Liver (tissue), 7 donors: ENCODE measurements at regions not wholly inside any gene's neighbourhood (a gene's known extent, or its start where the extent isn't known, plus 50 kb on each side); places are given as distances from the start of the nearest gene placed in this dataset.
"Not testable (repeated sequence)": the region's sequence is repeated elsewhere in the genome, so short reads cannot be mapped to it uniquely, and the experiment has no call there.

Source experiments
- DNase-seq: peaks from one replicate; pipeline ENCODE4 v3.0.0-alpha.2; 2017; ENCODE audit warnings: low spot score
- H3K27ac ChIP-seq, 2 donors: one replicate each; pipeline ENCODE4 v1.7.0; 2013; ENCODE audit warnings: inconsistent platforms in 2 of 2, low read length in 2 of 2, control low read depth in 1 of 2, low read depth in 1 of 2, mild to moderate bottlenecking in 1 of 2
- H3K27me3 ChIP-seq, 4 donors: one replicate each; pipeline versions ENCODE4 v1.6.1 to v1.7.0; 2013; ENCODE audit warnings: low read length in 3 of 4, inconsistent platforms in 1 of 4, mild to moderate bottlenecking in 1 of 4, moderate library complexity in 1 of 4; ENCODE audit not compliant: control insufficient read depth in 4 of 4, insufficient read depth in 4 of 4
- H3K36me3 ChIP-seq, 4 donors: one replicate each; pipeline versions ENCODE4 v1.6.1 to v1.7.0; 2013; ENCODE audit warnings: low read length in 3 of 4, mild to moderate bottlenecking in 3 of 4, low read depth in 1 of 4, moderate library complexity in 1 of 4; ENCODE audit not compliant: control insufficient read depth in 4 of 4, insufficient read depth in 3 of 4
- H3K4me1 ChIP-seq, 4 donors: one replicate each; pipeline versions ENCODE4 v1.6.1 to v1.7.0; 2013; ENCODE audit warnings: low read length in 3 of 4, mild to moderate bottlenecking in 3 of 4, moderate library complexity in 1 of 4; ENCODE audit not compliant: control insufficient read depth in 4 of 4, insufficient read depth in 4 of 4
- H3K4me3 ChIP-seq, 3 donors: one replicate each; pipeline versions ENCODE4 v1.6.1 to v1.7.0; 2013; ENCODE audit warnings: low read length in 3 of 3, control low read depth in 1 of 3, low read depth in 1 of 3, mild to moderate bottlenecking in 1 of 3
- H3K9ac ChIP-seq, 2 donors: one replicate each; pipeline ENCODE4 v1.7.0; 2013; ENCODE audit warnings: low read length in 2 of 2, mild to moderate bottlenecking in 2 of 2, moderate library complexity in 2 of 2, control low read depth in 1 of 2, low read depth in 1 of 2
- H3K9me3 ChIP-seq, 4 donors: one replicate each; pipeline versions ENCODE4 v1.6.1 to v1.7.0; 2013; ENCODE audit warnings: low read length in 3 of 4; ENCODE audit not compliant: control insufficient read depth in 4 of 4
- EGR1 ChIP-seq, 2 donors: IDR thresholded peaks; 2 replicates each; pipeline ENCODE4 v1.6.1; 2016 to 2018; ENCODE audit warnings: antibody characterized with exemption in 2 of 2, low read depth in 2 of 2
- FOXA1 ChIP-seq: IDR thresholded peaks from 2 replicates; pipeline ENCODE4 v1.6.1; 2016; ENCODE audit warnings: antibody characterized with exemption
- HNF4G ChIP-seq: IDR thresholded peaks from 2 replicates; pipeline ENCODE4 v1.6.1; 2016; ENCODE audit warnings: antibody characterized with exemption
- NR2F2 ChIP-seq: IDR thresholded peaks from 2 replicates; pipeline ENCODE4 v1.6.1; 2016; ENCODE audit warnings: antibody characterized with exemption
- RAD21 ChIP-seq, 2 donors: IDR thresholded peaks; 2 replicates each; pipeline ENCODE4 v1.6.1; 2016; ENCODE audit warnings: antibody characterized with exemption in 2 of 2, mild to moderate bottlenecking in 2 of 2
- RXRA ChIP-seq, 2 donors: IDR thresholded peaks; 2 replicates each; pipeline ENCODE4 v1.6.1; 2017 to 2018; ENCODE audit warnings: antibody characterized with exemption in 2 of 2, mild to moderate bottlenecking in 1 of 2
- TAF1 ChIP-seq: conservative IDR thresholded peaks from 2 replicates; pipeline ENCODE4 v1.6.1; 2016; ENCODE audit warnings: antibody characterized with exemption, mild to moderate bottlenecking
- ZBTB33 ChIP-seq: IDR thresholded peaks from 2 replicates; pipeline ENCODE4 v1.6.1; 2016; ENCODE audit warnings: antibody characterized with exemption
- WGBS: extraction: QIAGEN DNeasy Blood & Tissue Kit; methylation state at CpG from one replicate; pipeline ENCODE4 v1.1.7; 2013; 5-methylcytosine and 5-hydroxymethylcytosine counted together
- donor health status: healthy.
- donor health status: healthy.
- donor health status: healthy.
- donor health status: healthy.

GRCh38 chr17:83010206-83011200 lies 68.9 kb upstream of the METRNL start:
- TF ChIP-seq HNF4G = no peak
- no peak for TF ChIP-seq FOXA1
- TF ChIP-seq RXRA (IDR thresholded peaks at IDR 0.05) = no peak
- no peak for TF ChIP-seq TAF1
- no peak for TF ChIP-seq EGR1 (IDR thresholded peaks at IDR 0.05; ENCODE audit: low read depth in 2 of 2)
- no peak for TF ChIP-seq RAD21 (IDR thresholded peaks at IDR 0.05)
- Histone ChIP-seq H3K36me3 (peaks cover 0 to 4% (median 2%) of the 10 kb centered on the region in 4 donors), H3K27ac (no peak overlapping the region), H3K9ac (no peak overlapping the region), H3K4me3 (no peak overlapping the region), H3K27me3 (no peaks in the 10 kb centered on the region), H3K9me3 (no peaks in the 10 kb centered on the region), H3K4me1 (no peaks in the 10 kb centered on the region)
- peak; percentile 26 for DNase-seq
- WGBS = 91% methylated on average over 39 of the region's 39 CpGs

- H3K4me3 ChIP-seq, H3K9me3 ChIP-seq, DNase-seq, H3K27ac ChIP-seq, H3K36me3 ChIP-seq, H3K4me1 ChIP-seq, H3K27me3 ChIP-seq, H3K9ac ChIP-seq: not testable (repeated sequence)
- WGBS = 95% methylated on average over 18 of the region's 19 CpGs
These were observed 67.7 kb upstream of the METRNL start for GRCh38 chr17:83011676-83012075.

GRCh38 chr17:83012200-83012785 lies 67.1 kb upstream of the METRNL start:
- Histone ChIP-seq H3K36me3 (peaks cover 0 to 4% (median 0%) of the 10 kb centered on the region in 4 donors), H3K27ac (no peak overlapping the region), H3K27me3 (no peaks in the 10 kb centered on the region), H3K9me3 (no peaks in the 10 kb centered on the region), H3K4me3 (no peak overlapping the region), H3K4me1 (no peaks in the 10 kb centered on the region), H3K9ac (no peak overlapping the region)
- peak; percentile 13 for DNase-seq
- whole genome bisulfite sequencing = 93% methylated on average over 20 of the region's 23 CpGs
- TF ChIP-seq FOXA1 (no peak), ZBTB33 (no peak), NR2F2 (no peak)
